ENCODE measurements at regions not wholly inside any gene's neighbourhood (a gene's known extent, or its start where the extent isn't known, plus 50 kb on each side); places are given as distances from the start of the nearest gene placed in this dataset.

DNA sequence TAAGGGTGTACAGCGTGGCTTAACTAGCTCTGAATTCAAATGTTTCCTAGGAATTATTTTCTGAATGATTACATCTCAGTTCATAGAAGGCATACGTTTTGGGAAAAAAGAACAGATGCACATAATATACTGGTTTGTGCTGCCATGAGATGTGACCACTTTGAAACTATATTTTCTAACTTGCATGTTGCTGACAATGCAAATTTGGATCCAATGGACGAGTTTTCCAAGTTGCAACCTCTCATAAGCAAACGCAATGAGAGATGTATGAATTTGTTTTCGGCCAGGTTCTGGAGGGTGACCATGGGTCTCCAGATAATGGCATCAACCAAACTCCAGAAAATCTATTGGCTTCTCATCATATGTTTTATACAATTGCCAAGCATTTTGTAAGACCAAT lies 1445.4 kb downstream of the AACS start:
- TF ChIP-seq, protein P1, sequence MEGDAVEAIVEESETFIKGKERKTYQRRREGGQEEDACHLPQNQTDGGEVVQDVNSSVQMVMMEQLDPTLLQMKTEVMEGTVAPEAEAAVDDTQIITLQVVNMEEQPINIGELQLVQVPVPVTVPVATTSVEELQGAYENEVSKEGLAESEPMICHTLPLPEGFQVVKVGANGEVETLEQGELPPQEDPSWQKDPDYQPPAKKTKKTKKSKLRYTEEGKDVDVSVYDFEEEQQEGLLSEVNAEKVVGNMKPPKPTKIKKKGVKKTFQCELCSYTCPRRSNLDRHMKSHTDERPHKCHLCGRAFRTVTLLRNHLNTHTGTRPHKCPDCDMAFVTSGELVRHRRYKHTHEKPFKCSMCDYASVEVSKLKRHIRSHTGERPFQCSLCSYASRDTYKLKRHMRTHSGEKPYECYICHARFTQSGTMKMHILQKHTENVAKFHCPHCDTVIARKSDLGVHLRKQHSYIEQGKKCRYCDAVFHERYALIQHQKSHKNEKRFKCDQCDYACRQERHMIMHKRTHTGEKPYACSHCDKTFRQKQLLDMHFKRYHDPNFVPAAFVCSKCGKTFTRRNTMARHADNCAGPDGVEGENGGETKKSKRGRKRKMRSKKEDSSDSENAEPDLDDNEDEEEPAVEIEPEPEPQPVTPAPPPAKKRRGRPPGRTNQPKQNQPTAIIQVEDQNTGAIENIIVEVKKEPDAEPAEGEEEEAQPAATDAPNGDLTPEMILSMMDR (conservative IDR thresholded peaks at IDR 0.05 in 1 of 2, IDR thresholded peaks at IDR 0.05 in 1 of 2; ENCODE audit: extremely low read depth in 1 of 2, insufficient read depth in 1 of 2, low read depth in 1 of 2, low read length in 2 of 2) = no peak
- no peak for TF ChIP-seq EZH2 (IDR thresholded peaks at IDR 0.05; ENCODE audit: borderline replicate concordance, low read length)

Measured in mammary epithelial cell (primary cell).